GM23338 (cell line): ENCODE measurements at regions not wholly inside any gene's neighbourhood (a gene's known extent, or its start where the extent isn't known, plus 50 kb on each side); places are given as distances from the start of the nearest gene placed in this dataset.
A peak's percentile ranks its signal among the peaks of the same experiment; 100 is the strongest.

Source experiments
- ATAC-seq: fragments of 200-7000 bp; cut with Tn5 transposase; 3 replicates; pipeline ENCODE4 v1.9.1; 2020
- DNase-seq: peaks from one replicate; pipeline ENCODE4 v3.0.0-alpha.2; 2015; ENCODE audit warnings: low spot score
- H2AFZ ChIP-seq: fragments of 200-600 bp; sonication (generic); 2 replicates; pipeline ENCODE4 v1.8.0; 2016; ENCODE audit warnings: antibody characterized with exemption, mild to moderate bottlenecking, moderate library complexity
- H3F3A ChIP-seq: fragments of 200-600 bp; sonication (generic); replicated peaks from 2 replicates; pipeline ENCODE4 v1.8.0; 2017; ENCODE audit warnings: antibody characterized with exemption, mixed run types, low read depth
- H3K27ac ChIP-seq: fragments of 200-600 bp; sonication (generic); 2 replicates; pipeline ENCODE4 v1.6.1; 2016; ENCODE audit warnings: low read depth
- H3K27me3 ChIP-seq: fragments of 200-600 bp; sonication (generic); 2 replicates; pipeline ENCODE4 v1.8.0; 2016; ENCODE audit warnings: mild to moderate bottlenecking, mixed run types, moderate library complexity; ENCODE audit not compliant: insufficient read depth
- H3K36me3 ChIP-seq: fragments of 200-600 bp; sonication (generic); 2 replicates; pipeline ENCODE4 v1.8.0; 2016; ENCODE audit warnings: mild to moderate bottlenecking; ENCODE audit not compliant: insufficient read depth
- H3K4me1 ChIP-seq: fragments of 200-600 bp; sonication (generic); 2 replicates; pipeline ENCODE4 v1.8.0; 2016; ENCODE audit warnings: mild to moderate bottlenecking, moderate library complexity; ENCODE audit not compliant: insufficient read depth
- H3K4me2 ChIP-seq: fragments of 200-600 bp; sonication (generic); 2 replicates; pipeline ENCODE4 v1.7.1; 2017; ENCODE audit warnings: mixed run types
- H3K4me3 ChIP-seq: fragments of 200-600 bp; sonication (generic); 2 replicates; pipeline ENCODE4 v1.6.1; 2016; ENCODE audit warnings: mixed run types
- H3K79me2 ChIP-seq: fragments of 200-600 bp; sonication (generic); replicated peaks from 2 replicates; pipeline ENCODE4 v1.8.0; 2017; ENCODE audit warnings: mild to moderate bottlenecking; ENCODE audit not compliant: insufficient read depth
- H3K9me2 ChIP-seq: fragments of 200-600 bp; sonication (generic); 2 replicates; pipeline ENCODE4 v1.8.0; 2017; ENCODE audit not compliant: insufficient read depth
- H4K20me1 ChIP-seq: fragments of 200-600 bp; sonication (generic); replicated peaks from 2 replicates; pipeline ENCODE4 v1.8.0; 2017; ENCODE audit warnings: mild to moderate bottlenecking; ENCODE audit not compliant: insufficient read depth
- H3K27ac Mint-ChIP-seq: 2 replicates; pipeline ENCODE4 v1.8.0; 2020; ENCODE audit warnings: inconsistent platforms, mild to moderate bottlenecking, moderate library complexity, mixed read lengths
- H3K27me3 Mint-ChIP-seq: 3 replicates; pipeline ENCODE4 v1.8.0; 2022; ENCODE audit warnings: low read depth, mild to moderate bottlenecking, moderate library complexity, mixed read lengths, inconsistent platforms; ENCODE audit not compliant: insufficient read depth, poor library complexity
- H3K36me3 Mint-ChIP-seq: 3 replicates; pipeline ENCODE4 v1.8.0; 2021; ENCODE audit warnings: low read depth, mild to moderate bottlenecking, inconsistent platforms, moderate library complexity, mixed read lengths
- H3K4me1 Mint-ChIP-seq: 3 replicates; pipeline ENCODE4 v1.8.0; 2020; ENCODE audit warnings: mild to moderate bottlenecking, inconsistent platforms, mixed read lengths
- H3K4me3 Mint-ChIP-seq: 3 replicates; pipeline ENCODE4 v1.8.0; 2021; ENCODE audit warnings: moderate library complexity, mild to moderate bottlenecking, inconsistent platforms, mixed read lengths
- H3K9me3 Mint-ChIP-seq: 3 replicates; pipeline ENCODE4 v1.8.0; 2020; ENCODE audit warnings: moderate library complexity, mild to moderate bottlenecking, inconsistent platforms, mixed read lengths
- CREB1 ChIP-seq: fragments of 250-450 bp; sonication (Bioruptor Pico); IDR thresholded peaks from 2 replicates; pipeline ENCODE4 v1.5.0; 2020; ENCODE audit warnings: low read depth, mild to moderate bottlenecking, moderate library complexity
- EZH2 ChIP-seq: fragments of 200-600 bp; sonication (generic); IDR thresholded peaks from one replicate; pipeline ENCODE4 v1.8.0; 2017; ENCODE audit warnings: antibody characterized with exemption, mild to moderate bottlenecking, low read depth; ENCODE audit not compliant: unreplicated experiment
- EZH2phosphoT487 ChIP-seq: fragments of 200-600 bp; sonication (generic); IDR thresholded peaks from one replicate; pipeline ENCODE4 v1.8.1; 2018; ENCODE audit warnings: antibody characterized with exemption; ENCODE audit not compliant: unreplicated experiment
- JUNB ChIP-seq: IDR thresholded peaks from one replicate; pipeline ENCODE4 v1.6.1; 2016; ENCODE audit warnings: antibody characterized with exemption; ENCODE audit not compliant: unreplicated experiment
- ZNF114 ChIP-seq: fragments of 250-450 bp; sonication (Bioruptor Pico); IDR thresholded peaks from 2 replicates; pipeline ENCODE4 v1.5.0; 2020; ENCODE audit warnings: mild to moderate bottlenecking, moderate library complexity
- TF ChIP-seq, protein P1 (sequence below), 2 experiments: fragments of 200-600 bp in 1 of 2; sonication (generic) in 1 of 2; conservative IDR thresholded peaks; 2 replicates each; pipeline versions ENCODE4 v1.5.1 to v1.6.1; 2016 to 2017; ENCODE audit warnings: antibody characterized with exemption in 2 of 2, low read depth in 2 of 2, mild to moderate bottlenecking in 2 of 2, moderate library complexity in 1 of 2
- TF ChIP-seq, protein P2 (sequence below): fragments of 250-450 bp; sonication (Bioruptor Pico); IDR thresholded peaks from 2 replicates; pipeline ENCODE4 v1.5.0; 2020; ENCODE audit warnings: mild to moderate bottlenecking, moderate library complexity
- TF ChIP-seq, protein P3 (sequence below): IDR thresholded peaks from 2 replicates; pipeline ENCODE4 v1.6.1; 2016; ENCODE audit warnings: antibody characterized with exemption
- TF ChIP-seq, protein P4 (sequence below): IDR thresholded peaks from one replicate; pipeline ENCODE4 v1.6.1; 2018; ENCODE audit warnings: antibody characterized with exemption; ENCODE audit not compliant: unreplicated experiment

DNA sequence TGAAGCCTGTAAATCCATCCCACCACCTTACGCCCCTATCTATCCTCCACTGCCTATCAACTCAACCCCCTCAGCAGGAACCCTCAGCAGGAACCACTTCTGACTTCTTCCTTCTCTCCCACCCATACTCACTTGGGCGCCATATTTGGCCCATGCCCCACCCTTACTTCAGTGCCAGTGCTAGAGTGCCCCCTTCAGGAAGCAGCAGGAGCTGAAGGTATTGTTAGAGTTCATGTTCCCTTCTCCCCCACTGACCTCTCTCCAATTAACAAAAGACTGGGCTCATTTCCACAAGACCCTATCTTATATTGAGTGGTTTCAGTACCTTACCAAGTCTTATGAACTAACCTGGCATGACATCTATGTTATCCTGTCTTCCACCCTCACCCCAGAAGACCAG, 363.1 kb upstream of the SLIT2 start:
- DNase-seq (peak; percentile 3), ATAC-seq (no peak)
- no peak overlapping the region for H3K4me3 ChIP-seq
- no peaks in the 10 kb centered on the region for H3K27me3 ChIP-seq
- no peak overlapping the region for H3K4me3 Mint-ChIP-seq
- no peak overlapping the region for H3K4me2 ChIP-seq
- H3K36me3 Mint-ChIP-seq, result no peaks in the 10 kb centered on the region
- no peaks in the 10 kb centered on the region for H3K36me3 ChIP-seq
- H3K27me3 Mint-ChIP-seq, result peaks cover 9% of the 10 kb centered on the region
- no peaks in the 10 kb centered on the region for H3F3A ChIP-seq
- no peak overlapping the region for H3K27ac ChIP-seq
- H3K27ac Mint-ChIP-seq, result no peak overlapping the region
- H3K79me2 ChIP-seq, result no peaks in the 10 kb centered on the region
- no peaks in the 10 kb centered on the region for H3K4me1 ChIP-seq
- H3K9me2 ChIP-seq, result peaks cover 12% of the 10 kb centered on the region; the same call in 1 of the 2 replicates
- H3K9me3 Mint-ChIP-seq, result peaks cover 10% of the 10 kb centered on the region; the same call in 1 of the 3 replicates
- no peak overlapping the region for H2AFZ ChIP-seq
- H3K4me1 Mint-ChIP-seq, result no peaks in the 10 kb centered on the region
- no peaks in the 10 kb centered on the region for H4K20me1 ChIP-seq
- TF ChIP-seq, protein P1, sequence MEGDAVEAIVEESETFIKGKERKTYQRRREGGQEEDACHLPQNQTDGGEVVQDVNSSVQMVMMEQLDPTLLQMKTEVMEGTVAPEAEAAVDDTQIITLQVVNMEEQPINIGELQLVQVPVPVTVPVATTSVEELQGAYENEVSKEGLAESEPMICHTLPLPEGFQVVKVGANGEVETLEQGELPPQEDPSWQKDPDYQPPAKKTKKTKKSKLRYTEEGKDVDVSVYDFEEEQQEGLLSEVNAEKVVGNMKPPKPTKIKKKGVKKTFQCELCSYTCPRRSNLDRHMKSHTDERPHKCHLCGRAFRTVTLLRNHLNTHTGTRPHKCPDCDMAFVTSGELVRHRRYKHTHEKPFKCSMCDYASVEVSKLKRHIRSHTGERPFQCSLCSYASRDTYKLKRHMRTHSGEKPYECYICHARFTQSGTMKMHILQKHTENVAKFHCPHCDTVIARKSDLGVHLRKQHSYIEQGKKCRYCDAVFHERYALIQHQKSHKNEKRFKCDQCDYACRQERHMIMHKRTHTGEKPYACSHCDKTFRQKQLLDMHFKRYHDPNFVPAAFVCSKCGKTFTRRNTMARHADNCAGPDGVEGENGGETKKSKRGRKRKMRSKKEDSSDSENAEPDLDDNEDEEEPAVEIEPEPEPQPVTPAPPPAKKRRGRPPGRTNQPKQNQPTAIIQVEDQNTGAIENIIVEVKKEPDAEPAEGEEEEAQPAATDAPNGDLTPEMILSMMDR (conservative IDR thresholded peaks at IDR 0.05; ENCODE audit: low read depth in 2 of 2), result peak; percentile 23 to 49; a peak in 2 of 4 replicates
- TF ChIP-seq EZH2phosphoT487, result no peak

DNA sequence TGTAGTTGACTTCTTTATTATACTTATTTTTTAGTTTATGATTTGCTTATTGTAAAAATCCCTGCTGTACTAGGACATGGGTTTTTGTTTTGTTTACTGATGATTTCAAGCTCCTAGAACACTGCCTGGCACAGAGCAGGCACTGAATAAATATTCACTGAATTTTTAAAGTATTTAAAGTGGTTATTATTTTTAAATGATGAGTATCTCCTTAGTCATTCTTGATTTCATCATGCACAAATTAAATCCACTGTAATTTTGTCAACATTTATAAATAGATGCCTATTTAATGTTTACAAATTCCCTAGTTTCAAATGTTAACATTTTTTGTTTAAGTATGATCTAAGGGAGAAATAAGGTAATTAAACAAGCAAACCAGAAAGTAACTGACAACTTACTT, 367.9 kb upstream of the SLIT2 start:
- H3K9me3 Mint-ChIP-seq, result peaks cover 6% of the 10 kb centered on the region; the same call in 1 of the 3 replicates
- Histone ChIP-seq H3K4me2 (no peak overlapping the region), H4K20me1 (no peaks in the 10 kb centered on the region), H3K4me3 (no peak overlapping the region), H3K79me2 (no peaks in the 10 kb centered on the region), H3K36me3 (no peaks in the 10 kb centered on the region), H3K27me3 (no peaks in the 10 kb centered on the region), H3K9me2 (peaks cover 8% of the 10 kb centered on the region; the same call in 1 of the 2 replicates), H3K27ac (no peak overlapping the region), H3K4me1 (no peaks in the 10 kb centered on the region), H3F3A (no peaks in the 10 kb centered on the region), H2AFZ (no peak overlapping the region)
- DNase-seq (no peak), ATAC-seq (no peak)
- peaks cover 8% of the 10 kb centered on the region for H3K27me3 Mint-ChIP-seq
- H3K4me3 Mint-ChIP-seq, result no peak overlapping the region
- no peak overlapping the region for H3K27ac Mint-ChIP-seq
- no peaks in the 10 kb centered on the region for H3K4me1 Mint-ChIP-seq
- no peaks in the 10 kb centered on the region for H3K36me3 Mint-ChIP-seq
- no peak for TF ChIP-seq JUNB
- TF ChIP-seq, protein P2, sequence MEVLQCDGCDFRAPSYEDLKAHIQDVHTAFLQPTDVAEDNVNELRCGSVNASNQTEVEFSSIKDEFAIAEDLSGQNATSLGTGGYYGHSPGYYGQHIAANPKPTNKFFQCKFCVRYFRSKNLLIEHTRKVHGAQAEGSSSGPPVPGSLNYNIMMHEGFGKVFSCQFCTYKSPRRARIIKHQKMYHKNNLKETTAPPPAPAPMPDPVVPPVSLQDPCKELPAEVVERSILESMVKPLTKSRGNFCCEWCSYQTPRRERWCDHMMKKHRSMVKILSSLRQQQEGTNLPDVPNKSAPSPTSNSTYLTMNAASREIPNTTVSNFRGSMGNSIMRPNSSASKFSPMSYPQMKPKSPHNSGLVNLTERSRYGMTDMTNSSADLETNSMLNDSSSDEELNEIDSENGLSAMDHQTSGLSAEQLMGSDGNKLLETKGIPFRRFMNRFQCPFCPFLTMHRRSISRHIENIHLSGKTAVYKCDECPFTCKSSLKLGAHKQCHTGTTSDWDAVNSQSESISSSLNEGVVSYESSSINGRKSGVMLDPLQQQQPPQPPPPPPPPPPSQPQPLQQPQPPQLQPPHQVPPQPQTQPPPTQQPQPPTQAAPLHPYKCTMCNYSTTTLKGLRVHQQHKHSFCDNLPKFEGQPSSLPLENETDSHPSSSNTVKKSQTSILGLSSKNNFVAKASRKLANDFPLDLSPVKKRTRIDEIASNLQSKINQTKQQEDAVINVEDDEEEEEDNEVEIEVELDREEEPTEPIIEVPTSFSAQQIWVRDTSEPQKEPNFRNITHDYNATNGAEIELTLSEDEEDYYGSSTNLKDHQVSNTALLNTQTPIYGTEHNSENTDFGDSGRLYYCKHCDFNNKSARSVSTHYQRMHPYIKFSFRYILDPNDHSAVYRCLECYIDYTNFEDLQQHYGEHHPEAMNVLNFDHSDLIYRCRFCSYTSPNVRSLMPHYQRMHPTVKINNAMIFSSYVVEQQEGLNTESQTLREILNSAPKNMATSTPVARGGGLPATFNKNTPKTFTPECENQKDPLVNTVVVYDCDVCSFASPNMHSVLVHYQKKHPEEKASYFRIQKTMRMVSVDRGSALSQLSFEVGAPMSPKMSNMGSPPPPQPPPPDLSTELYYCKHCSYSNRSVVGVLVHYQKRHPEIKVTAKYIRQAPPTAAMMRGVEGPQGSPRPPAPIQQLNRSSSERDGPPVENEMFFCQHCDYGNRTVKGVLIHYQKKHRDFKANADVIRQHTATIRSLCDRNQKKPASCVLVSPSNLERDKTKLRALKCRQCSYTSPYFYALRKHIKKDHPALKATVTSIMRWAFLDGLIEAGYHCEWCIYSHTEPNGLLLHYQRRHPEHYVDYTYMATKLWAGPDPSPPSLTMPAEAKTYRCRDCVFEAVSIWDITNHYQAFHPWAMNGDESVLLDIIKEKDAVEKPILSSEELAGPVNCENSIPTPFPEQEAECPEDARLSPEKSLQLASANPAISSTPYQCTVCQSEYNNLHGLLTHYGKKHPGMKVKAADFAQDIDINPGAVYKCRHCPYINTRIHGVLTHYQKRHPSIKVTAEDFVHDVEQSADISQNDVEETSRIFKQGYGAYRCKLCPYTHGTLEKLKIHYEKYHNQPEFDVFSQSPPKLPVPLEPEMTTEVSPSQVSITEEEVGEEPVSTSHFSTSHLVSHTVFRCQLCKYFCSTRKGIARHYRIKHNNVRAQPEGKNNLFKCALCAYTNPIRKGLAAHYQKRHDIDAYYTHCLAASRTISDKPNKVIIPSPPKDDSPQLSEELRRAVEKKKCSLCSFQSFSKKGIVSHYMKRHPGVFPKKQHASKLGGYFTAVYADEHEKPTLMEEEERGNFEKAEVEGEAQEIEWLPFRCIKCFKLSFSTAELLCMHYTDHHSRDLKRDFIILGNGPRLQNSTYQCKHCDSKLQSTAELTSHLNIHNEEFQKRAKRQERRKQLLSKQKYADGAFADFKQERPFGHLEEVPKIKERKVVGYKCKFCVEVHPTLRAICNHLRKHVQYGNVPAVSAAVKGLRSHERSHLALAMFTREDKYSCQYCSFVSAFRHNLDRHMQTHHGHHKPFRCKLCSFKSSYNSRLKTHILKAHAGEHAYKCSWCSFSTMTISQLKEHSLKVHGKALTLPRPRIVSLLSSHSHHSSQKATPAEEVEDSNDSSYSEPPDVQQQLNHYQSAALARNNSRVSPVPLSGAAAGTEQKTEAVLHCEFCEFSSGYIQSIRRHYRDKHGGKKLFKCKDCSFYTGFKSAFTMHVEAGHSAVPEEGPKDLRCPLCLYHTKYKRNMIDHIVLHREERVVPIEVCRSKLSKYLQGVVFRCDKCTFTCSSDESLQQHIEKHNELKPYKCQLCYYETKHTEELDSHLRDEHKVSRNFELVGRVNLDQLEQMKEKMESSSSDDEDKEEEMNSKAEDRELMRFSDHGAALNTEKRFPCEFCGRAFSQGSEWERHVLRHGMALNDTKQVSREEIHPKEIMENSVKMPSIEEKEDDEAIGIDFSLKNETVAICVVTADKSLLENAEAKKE (CRISPR knock-in tag), result no peak
- no peak for TF ChIP-seq EZH2
- TF ChIP-seq ZNF114 (CRISPR knock-in tag), result no peak
- TF ChIP-seq, protein P3, sequence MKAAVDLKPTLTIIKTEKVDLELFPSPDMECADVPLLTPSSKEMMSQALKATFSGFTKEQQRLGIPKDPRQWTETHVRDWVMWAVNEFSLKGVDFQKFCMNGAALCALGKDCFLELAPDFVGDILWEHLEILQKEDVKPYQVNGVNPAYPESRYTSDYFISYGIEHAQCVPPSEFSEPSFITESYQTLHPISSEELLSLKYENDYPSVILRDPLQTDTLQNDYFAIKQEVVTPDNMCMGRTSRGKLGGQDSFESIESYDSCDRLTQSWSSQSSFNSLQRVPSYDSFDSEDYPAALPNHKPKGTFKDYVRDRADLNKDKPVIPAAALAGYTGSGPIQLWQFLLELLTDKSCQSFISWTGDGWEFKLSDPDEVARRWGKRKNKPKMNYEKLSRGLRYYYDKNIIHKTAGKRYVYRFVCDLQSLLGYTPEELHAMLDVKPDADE, result no peak
- TF ChIP-seq EZH2phosphoT487, result no peak
- TF ChIP-seq, protein P4, sequence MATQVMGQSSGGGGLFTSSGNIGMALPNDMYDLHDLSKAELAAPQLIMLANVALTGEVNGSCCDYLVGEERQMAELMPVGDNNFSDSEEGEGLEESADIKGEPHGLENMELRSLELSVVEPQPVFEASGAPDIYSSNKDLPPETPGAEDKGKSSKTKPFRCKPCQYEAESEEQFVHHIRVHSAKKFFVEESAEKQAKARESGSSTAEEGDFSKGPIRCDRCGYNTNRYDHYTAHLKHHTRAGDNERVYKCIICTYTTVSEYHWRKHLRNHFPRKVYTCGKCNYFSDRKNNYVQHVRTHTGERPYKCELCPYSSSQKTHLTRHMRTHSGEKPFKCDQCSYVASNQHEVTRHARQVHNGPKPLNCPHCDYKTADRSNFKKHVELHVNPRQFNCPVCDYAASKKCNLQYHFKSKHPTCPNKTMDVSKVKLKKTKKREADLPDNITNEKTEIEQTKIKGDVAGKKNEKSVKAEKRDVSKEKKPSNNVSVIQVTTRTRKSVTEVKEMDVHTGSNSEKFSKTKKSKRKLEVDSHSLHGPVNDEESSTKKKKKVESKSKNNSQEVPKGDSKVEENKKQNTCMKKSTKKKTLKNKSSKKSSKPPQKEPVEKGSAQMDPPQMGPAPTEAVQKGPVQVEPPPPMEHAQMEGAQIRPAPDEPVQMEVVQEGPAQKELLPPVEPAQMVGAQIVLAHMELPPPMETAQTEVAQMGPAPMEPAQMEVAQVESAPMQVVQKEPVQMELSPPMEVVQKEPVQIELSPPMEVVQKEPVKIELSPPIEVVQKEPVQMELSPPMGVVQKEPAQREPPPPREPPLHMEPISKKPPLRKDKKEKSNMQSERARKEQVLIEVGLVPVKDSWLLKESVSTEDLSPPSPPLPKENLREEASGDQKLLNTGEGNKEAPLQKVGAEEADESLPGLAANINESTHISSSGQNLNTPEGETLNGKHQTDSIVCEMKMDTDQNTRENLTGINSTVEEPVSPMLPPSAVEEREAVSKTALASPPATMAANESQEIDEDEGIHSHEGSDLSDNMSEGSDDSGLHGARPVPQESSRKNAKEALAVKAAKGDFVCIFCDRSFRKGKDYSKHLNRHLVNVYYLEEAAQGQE, result no peak
- no peak for TF ChIP-seq CREB1 (CRISPR knock-in tag)
